ENCODE measurements at regions not wholly inside any gene's neighbourhood (a gene's known extent, or its start where the extent isn't known, plus 50 kb on each side); places are given as distances from the start of the nearest gene placed in this dataset.

DNA sequence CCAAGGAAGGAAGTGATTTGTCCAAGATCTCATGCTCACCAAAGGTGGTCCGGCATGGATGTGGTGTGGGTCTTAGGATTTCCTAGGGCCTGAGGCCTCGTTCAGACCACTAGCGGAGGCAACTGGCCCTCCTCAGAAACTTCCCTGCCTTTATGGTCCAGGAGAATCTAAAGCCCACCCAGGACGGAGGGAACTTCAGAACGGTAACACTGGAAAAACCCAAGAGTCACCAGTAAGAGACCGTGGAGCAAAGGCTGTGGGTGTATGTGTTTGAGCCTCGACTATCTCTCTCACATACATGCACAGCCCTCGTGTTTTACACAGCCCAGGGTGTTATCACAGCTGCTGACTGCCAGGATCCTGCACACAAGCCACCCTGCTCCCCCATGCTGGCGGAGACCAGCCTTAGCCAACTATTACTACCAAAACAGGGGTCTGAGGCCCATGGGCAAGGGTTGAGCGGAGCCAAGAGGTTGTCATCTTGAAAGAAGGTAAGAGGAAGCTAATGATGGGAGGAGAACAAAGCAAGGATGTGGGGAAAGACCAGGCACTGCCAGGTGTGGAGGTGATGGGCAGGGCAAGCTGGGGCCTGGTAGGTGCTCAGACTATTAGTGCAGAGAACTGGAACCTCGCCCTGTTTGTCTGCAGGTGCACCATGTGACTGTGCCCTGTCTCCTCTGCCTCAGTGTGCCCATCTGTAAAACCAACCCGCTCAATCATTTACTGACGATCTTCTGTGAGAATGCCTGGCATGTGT is 170.2 kb upstream of the ZMIZ1 start:
- DNase-seq = no peak

GRCh38 chr10:78899098-78899754 is 169.5 kb upstream of the ZMIZ1 start:
- DNase-seq = no peak

DNA sequence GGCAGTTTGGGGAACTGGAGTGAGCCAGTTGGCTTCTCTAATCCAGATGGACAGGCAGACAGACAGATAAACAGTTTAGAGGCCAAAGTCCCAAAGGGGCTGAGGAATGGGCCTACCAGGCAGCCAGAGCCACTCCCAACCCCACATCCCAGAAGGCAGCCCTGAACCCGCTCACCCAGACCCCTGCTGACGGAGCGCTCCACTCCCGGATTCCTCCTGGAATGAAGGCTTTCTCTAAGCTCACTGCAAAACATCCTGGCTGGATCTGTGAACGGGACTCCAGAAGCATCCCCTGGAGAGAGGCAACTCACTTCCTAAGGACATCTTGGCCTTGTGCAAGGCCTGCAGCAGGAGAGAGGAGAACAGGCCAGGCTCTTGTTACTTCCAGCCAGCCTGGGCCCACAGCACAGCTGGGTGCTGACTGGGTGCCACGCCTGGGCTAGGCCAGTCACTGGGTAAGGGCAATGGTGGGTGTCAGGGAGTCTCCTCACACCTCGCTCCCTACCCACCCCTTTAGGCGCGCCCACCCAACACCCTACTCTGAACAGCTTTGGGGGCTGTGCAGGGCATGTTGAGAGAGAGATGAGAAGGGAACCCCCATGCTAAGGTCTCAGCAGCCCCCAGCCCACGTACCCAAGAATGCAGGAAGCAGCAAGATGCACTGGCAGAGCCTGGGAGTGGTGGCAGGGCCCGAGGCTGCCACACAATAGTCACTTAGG is 168.6 kb upstream of the ZMIZ1 start:
- DNase-seq = no peak

DNA sequence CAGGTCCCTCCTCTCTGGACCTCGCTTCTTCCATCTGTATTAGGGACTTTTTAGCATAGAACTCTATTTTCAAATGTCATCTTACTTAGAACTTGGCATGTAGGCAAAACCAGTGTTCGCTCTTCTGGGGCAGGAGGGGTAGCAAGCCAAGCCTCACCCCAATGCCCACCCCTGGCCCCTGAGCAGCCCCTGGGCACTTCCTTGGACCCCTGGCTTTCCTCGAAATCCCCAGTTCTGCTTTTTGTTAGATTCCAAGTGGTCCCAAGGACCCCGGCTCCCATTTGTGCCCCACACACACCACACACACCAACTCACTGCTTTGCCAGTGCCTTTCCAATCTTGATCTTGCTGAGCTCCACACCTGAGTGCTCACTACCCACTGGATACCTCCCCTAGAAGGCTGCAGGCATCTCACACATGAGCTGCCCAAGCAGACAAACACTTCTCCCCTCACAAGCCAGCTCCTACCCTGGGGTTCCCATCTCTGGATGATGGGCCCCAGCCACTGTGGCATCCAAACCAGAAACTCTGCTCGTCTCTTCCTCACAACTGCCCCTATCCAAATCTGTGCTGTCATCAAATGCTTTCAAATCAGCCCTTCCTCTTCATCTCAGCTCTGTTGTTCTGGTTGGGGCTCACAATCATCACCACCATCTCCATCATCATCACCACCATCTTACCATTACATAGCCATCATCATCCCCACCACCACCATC is 167.9 kb upstream of the ZMIZ1 start:
- no peak for DNase-seq

- no peak for DNase-seq
Observed at GRCh38 chr10:78901694-78902093, 167.1 kb upstream of the ZMIZ1 start.

- no peak for DNase-seq
Observed at GRCh38 chr10:78902815-78903214, 166.0 kb upstream of the ZMIZ1 start.

DNA sequence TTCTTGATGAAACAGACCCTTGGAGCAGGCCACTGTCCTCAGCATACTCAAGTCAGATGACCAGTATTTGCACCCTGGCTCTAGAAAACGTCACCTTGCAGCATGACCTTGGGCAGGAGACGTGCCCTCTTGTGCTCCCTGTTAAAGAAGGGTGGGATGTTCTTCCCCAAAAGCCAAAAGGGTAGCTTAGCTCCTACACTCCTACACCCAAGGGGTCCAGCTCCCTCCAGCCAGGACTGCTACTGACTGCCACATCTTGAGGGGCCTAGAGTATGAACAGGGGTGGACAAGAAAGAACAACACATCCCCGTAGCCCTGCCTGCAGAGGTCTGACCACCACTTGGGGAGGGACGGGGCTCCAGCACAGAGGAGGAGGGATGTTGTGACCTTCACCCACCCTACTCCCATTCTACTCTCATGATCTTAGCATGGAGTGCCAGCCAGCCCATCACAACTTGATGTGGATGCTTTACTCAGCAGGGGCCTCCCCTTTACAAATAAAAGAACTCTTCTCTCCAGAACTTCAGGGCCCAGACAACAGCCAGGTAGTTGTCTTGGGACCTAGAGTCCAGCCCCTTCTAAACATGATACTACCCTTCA is 165.3 kb upstream of the ZMIZ1 start:
- DNase-seq = no peak

DNA sequence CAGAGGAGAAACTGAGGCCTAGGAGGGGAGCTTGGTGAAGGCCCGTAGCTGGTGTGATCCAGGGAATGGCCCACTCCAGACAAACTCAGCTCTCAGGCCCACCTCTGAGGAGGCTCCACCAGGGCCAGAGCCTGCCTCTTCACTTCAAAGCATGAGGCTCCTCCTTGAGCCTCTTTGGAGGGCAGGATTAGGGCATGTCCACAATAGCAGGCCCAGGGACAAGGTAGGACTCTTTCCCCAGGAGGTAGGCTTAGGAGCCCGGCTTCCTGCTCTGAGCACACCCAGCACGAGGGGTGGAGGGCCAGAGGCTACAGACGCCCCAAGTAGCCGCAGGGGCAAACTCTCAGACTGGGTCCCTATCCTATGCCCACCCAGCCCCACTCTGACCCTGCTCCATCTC is 164.6 kb upstream of the ZMIZ1 start:
- DNase-seq = no peak

DNA sequence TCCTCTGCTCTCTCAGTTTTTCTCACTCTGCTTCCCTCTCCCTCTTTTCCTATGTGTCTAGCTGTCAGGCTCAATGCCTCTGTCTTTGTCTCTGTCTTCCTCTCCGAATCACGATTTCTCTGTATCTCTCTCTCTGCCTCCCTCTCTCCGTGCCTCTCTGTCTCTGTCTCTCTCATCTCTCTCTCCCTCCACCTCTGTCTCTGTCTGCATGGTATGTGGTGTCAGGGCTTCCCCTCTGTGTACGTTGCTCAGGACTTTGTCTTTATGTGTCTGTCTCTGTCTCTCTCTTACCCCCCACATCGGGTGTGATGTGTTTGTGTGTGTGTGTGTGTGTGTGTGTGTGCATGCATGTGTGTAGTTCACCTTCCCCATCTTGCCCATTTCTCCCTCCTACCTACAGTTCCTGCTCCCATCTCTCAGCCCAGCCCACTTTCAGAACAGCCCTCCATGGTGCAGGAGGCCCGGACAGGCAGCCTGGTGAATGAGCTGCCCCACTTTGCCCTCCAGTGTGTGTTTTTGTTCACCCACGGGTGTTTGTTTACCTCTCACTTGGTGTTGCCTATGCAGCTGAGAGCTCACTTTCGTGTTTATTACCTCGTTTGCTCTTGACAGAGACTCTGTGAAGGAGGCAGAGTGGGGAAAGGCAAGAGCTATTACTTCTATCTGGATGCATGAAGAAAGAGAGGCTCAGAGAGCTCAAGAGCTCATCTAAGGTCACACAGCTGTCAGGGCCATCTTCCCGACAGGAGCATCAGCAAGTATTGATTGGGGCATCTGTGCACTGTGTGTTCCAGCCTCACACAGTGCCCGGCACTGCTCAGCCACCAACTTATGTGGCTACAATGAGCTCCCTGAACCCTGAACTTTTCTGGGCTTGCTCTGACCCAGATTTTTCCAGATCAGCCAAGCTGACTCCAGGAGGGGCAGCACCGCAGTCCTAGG is 163.5 kb upstream of the ZMIZ1 start:
- no peak for DNase-seq

DNA sequence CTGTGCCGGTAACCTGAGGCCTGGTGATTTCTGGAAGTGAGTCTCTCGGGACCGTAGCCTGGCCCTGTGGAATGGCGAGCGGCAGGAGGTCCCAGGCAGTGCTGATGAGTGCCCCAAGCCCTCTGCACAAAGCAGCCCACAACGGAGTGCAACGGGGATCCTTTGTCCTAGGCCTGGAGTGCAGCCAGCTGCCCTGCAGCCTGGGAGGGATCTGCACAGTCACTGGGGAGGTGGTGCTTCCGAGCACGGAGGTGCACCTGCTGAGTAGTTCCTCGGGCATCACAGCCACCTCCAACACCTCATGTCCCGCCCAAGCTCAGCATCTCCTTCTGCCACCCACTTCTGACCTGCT is 162.8 kb upstream of the ZMIZ1 start:
- DNase-seq = no peak

DNA sequence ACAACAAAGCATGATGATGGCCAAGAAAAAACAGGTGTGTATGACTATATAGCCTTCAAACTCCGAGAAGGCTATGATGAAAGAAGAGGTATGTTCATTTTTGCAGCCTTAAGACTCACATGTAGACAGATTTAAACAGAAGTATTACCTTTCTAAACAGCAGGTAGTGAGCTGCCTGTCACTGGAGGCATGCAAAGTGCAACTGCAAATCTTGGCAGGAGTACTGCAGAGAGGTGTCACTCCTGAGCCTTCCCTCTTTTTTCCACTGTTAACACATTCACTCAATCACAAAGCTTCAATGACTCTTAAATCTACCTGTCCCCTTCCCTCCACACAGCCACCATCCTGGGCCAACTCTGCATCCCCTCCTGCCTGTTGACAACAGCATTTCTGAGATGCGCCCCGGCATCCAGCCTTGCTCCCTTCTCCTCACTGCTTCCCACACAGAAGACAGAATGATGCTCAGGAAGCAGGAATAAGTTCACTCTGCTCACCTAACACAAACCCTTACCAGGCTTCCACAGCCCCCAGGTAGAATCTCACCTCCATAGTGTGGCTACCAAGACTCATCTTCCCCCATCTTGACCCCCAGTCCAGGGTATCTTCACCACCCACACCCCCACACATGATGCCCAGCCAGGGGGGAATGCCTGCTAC is 161.9 kb upstream of the ZMIZ1 start:
- no peak for DNase-seq

GRCh38 chr10:78907551-78908211 is 161.1 kb upstream of the ZMIZ1 start:
- no peak for DNase-seq

DNA sequence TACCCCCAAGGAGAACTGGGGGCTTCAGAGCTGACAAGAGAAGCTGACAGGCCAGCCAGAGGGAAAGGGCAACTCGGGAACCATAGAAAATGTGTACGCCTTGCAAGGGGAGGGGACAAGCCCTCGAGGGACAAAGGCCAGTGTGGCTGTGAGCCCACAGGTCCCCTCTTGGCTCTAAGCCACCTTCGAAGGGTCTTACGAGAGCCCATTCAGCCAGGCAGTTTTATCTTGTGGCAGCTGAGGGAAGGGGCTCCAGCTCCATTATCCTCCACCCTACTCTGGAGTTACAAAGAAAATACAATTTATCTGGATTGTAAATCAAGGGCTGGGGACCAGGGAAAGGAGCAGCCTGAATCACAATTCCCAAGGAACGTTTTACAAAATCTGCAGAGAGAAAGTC is 159.5 kb upstream of the ZMIZ1 start:
- DNase-seq = no peak

- no peak for DNase-seq
Observed at GRCh38 chr10:78910021-78910420, 158.7 kb upstream of the ZMIZ1 start.

GRCh38 chr10:78910476-78910875 is 158.3 kb upstream of the ZMIZ1 start:
- no peak for DNase-seq

GRCh38 chr10:78910886-78911285 is 157.9 kb upstream of the ZMIZ1 start:
- no peak for DNase-seq

DNA sequence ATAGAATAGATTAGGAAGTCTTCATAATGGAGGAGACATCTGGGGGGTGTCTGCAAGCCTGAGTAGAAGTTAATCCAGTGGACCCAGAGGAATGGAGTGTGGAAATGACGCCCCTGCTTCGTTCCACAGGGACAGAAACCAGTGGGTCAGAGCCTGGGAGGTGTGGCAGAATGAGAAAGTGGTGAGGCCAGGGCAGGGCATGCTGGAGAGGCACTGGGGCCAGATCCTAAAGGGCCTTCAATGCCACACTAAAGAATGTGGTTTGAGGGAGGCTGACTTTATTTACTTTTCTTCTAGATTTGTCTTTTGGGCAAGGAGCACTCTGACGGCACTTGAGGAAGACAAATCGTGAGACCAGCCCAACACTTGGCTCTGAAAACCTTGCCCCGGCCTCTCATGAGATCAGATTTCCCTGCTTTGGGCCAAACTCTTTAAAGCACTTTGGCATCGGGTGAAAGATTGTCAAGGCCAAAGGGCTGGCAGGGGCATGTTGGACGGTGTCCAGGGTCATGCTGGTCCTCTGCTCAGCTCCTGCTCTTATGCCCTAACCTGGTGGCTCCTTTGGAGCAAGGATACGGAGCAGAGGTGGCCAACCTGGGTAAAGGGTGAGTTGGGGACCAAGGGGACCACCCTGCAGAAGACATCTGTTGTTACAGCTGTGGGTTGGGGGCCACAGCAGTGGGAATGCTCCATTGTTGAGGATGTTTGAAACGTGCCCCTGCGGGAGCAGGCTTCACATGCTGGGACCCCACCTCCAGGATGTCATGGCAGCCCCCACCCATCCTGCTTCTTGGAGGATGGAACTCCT is 157.0 kb upstream of the ZMIZ1 start:
- DNase-seq = no peak

DNA sequence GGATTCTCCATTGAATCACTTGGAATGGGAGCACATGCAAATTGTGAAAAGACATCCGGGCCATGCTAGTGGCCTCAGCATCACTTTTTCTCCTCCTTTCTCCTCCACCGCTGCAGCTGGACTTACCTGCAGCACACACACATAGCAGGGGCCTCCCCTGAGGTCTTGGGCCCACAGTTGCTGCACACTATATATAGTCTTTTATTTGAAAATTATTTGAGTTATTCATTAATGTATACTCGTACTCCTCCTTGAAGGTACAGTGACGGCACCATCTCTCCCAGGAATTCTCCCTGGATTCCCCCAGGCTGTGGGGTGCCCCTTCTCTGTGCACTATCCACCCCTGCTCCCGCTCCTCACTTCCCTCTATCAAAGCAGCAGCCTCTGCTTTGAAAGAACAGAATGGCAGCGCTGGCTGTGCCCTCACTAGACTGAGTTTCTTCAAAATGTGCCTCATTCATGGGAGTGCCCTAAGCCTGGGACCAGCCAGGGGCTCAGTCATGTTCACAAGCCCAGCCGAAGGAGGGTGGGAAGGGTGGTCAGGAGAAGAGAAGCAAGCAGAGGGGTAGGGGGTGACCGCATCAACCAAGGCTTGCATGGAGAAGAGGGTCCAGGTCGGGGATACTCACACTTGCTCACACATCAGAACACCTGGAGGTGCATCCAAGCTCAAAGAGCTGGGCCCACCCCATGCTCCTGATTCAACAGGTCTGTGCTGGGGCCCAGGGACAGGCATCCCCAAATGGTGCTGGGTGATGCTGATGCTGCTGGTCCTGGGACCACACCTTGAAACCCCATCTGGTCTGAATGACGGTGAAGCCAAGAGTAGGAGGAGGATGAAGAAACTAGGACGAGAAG is 156.2 kb upstream of the ZMIZ1 start:
- no peak for DNase-seq

Measured in inflammatory macrophage (primary cell).